ENCODE measurements at regions not wholly inside any gene's neighbourhood (a gene's known extent, or its start where the extent isn't known, plus 50 kb on each side); places are given as distances from the start of the nearest gene placed in this dataset.

DNA sequence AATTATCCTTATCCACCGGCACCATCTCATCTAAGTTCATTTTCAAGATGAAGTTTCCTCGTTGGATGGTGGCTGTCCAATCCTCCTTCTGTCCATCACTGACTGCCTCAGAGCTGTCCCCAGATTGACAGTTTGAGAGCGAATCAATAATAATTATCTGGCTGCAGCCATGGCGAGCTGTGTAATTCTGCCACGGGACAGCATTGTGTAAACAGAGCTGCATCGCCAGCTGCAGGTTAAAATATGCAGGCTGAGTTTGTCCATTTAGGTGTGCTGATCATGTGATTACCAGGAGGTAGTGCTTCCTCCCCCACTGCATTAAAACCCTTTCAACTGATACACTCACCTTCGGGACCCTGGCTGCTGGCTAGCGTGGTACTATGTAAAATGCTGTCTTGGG, 461.9 kb upstream of the ONECUT1 start:
- TF ChIP-seq, protein P1, sequence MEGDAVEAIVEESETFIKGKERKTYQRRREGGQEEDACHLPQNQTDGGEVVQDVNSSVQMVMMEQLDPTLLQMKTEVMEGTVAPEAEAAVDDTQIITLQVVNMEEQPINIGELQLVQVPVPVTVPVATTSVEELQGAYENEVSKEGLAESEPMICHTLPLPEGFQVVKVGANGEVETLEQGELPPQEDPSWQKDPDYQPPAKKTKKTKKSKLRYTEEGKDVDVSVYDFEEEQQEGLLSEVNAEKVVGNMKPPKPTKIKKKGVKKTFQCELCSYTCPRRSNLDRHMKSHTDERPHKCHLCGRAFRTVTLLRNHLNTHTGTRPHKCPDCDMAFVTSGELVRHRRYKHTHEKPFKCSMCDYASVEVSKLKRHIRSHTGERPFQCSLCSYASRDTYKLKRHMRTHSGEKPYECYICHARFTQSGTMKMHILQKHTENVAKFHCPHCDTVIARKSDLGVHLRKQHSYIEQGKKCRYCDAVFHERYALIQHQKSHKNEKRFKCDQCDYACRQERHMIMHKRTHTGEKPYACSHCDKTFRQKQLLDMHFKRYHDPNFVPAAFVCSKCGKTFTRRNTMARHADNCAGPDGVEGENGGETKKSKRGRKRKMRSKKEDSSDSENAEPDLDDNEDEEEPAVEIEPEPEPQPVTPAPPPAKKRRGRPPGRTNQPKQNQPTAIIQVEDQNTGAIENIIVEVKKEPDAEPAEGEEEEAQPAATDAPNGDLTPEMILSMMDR (IDR thresholded peaks at IDR 0.05) = no peak
- no peak for TF ChIP-seq POLR2A (IDR thresholded peaks at IDR 0.05)
